Natural killer cell (primary cell): ENCODE measurements at regions not wholly inside any gene's neighbourhood (a gene's known extent, or its start where the extent isn't known, plus 50 kb on each side); places are given as distances from the start of the nearest gene placed in this dataset.
"Not testable (repeated sequence)": the region's sequence is repeated elsewhere in the genome, so short reads cannot be mapped to it uniquely, and the experiment has no call there.

Source experiments
- ATAC-seq, 3 donors: fragments of 150-1000 bp in 2 of 3; fragments of 200-7000 bp in 1 of 3; cut with Tn5 transposase; 1 replicate in 1 of 3; 2 replicates in 2 of 3; pipeline ENCODE4 v1.10.0; 2021; ENCODE audit warnings: mild to moderate bottlenecking in 2 of 3, moderate library complexity in 2 of 3
- DNase-seq, 2 donors: peaks; one replicate each; pipeline versions ENCODE4 v3.0.0 to v3.0.0-alpha.2; 2013 to 2021; ENCODE audit warnings: mixed read lengths in 1 of 2
- H3K27ac ChIP-seq: one replicate; pipeline ENCODE4 v1.5.1; 2013; ENCODE audit warnings: mild to moderate bottlenecking, low read length
- H3K27me3 ChIP-seq: one replicate; pipeline ENCODE4 v1.6.1; 2013; ENCODE audit warnings: low read length; ENCODE audit not compliant: control insufficient read depth, insufficient read depth
- H3K36me3 ChIP-seq: one replicate; pipeline ENCODE4 v1.6.1; 2013; ENCODE audit warnings: low read length; ENCODE audit not compliant: control insufficient read depth, insufficient read depth
- H3K4me1 ChIP-seq: one replicate; pipeline ENCODE4 v1.6.1; 2013; ENCODE audit warnings: low read length; ENCODE audit not compliant: control insufficient read depth, insufficient read depth
- H3K4me3 ChIP-seq: one replicate; pipeline ENCODE4 v1.5.1; 2013; ENCODE audit warnings: low read length
- H3K9me3 ChIP-seq: one replicate; pipeline ENCODE4 v1.6.1; 2013; ENCODE audit warnings: low read length; ENCODE audit not compliant: control insufficient read depth, insufficient read depth
- H3K27ac Mint-ChIP-seq, 2 donors: one replicate each; pipeline ENCODE4 v1.8.0; 2022; ENCODE audit warnings: mild to moderate bottlenecking in 2 of 2, mixed read lengths in 2 of 2, moderate library complexity in 1 of 2
- H3K27me3 Mint-ChIP-seq, 2 donors: one replicate each; pipeline ENCODE4 v1.8.0; 2022; ENCODE audit warnings: low read depth in 2 of 2, mixed read lengths in 2 of 2
- H3K36me3 Mint-ChIP-seq: one replicate; pipeline ENCODE4 v1.8.0; 2022; ENCODE audit warnings: mixed read lengths
- H3K4me1 Mint-ChIP-seq, 2 donors: one replicate each; pipeline ENCODE4 v1.8.0; 2022; ENCODE audit warnings: mixed read lengths in 2 of 2
- H3K4me3 Mint-ChIP-seq: one replicate; pipeline ENCODE4 v1.8.0; 2022; ENCODE audit warnings: mild to moderate bottlenecking, moderate library complexity, mixed read lengths
- H3K9me3 Mint-ChIP-seq, 2 donors: one replicate each; pipeline ENCODE4 v1.8.0; 2022; ENCODE audit warnings: mixed read lengths in 2 of 2
- CTCF ChIP-seq: fragments of 200-600 bp; IDR thresholded peaks from one replicate; pipeline ENCODE4 v1.8.0; 2022; ENCODE audit warnings: antibody characterized with exemption
- WGBS: methylation state at CpG from one replicate; pipeline ENCODE4 v1.1.7; 2013; ENCODE audit warnings: missing lambda C conversion rate; ENCODE audit not compliant: insufficient coverage; 5-methylcytosine and 5-hydroxymethylcytosine counted together
- intact Hi-C: fragments of 100-400 bp; cut with micrococcal nuclease; formaldehyde crosslinking; loops from one replicate; pipeline ENCODE4 v1.14.2; 2022

- no peaks in the 10 kb centered on the region for H3K27me3 Mint-ChIP-seq
- Histone ChIP-seq H3K4me1 (no peaks in the 10 kb centered on the region), H3K27ac (no peak overlapping the region), H3K9me3 (no peaks in the 10 kb centered on the region), H3K27me3 (no peaks in the 10 kb centered on the region), H3K36me3 (no peaks in the 10 kb centered on the region), H3K4me3 (no peak overlapping the region)
- no peaks in the 10 kb centered on the region for H3K36me3 Mint-ChIP-seq
- no peak overlapping the region for H3K4me3 Mint-ChIP-seq
- no peaks in the 10 kb centered on the region for H3K4me1 Mint-ChIP-seq
- DNase-seq (no peak), ATAC-seq (no peak)
- no peaks in the 10 kb centered on the region for H3K9me3 Mint-ChIP-seq
- 69% methylated on average over 3 of the region's 3 CpGs for WGBS
- no peak for TF ChIP-seq CTCF
- intact Hi-C loops: no loop called here
- H3K27ac Mint-ChIP-seq: no peak overlapping the region
Measured at GRCh38 chr6:99145738-99146137, 198.0 kb upstream of the FBXL4 start.

- Mint-ChIP-seq H3K9me3 (no peaks in the 10 kb centered on the region), H3K4me1 (no peaks in the 10 kb centered on the region), H3K27me3 (no peaks in the 10 kb centered on the region), H3K4me3 (no peak overlapping the region), H3K36me3 (no peaks in the 10 kb centered on the region), H3K27ac (no peak overlapping the region)
- Histone ChIP-seq H3K4me1 (no peaks in the 10 kb centered on the region), H3K36me3 (no peaks in the 10 kb centered on the region), H3K9me3 (no peaks in the 10 kb centered on the region), H3K4me3 (no peak overlapping the region), H3K27me3 (no peaks in the 10 kb centered on the region), H3K27ac (no peak overlapping the region)
- no peak for ATAC-seq
- no peak for TF ChIP-seq CTCF
- 90% methylated on average over 5 of the region's 5 CpGs for WGBS
- DNase-seq: no peak
- intact Hi-C loops: no loop called here
Measured at GRCh38 chr6:99143108-99143861, 195.5 kb upstream of the FBXL4 start.

- 94% methylated on average over 21 of the region's 29 CpGs for WGBS
- H3K4me3 Mint-ChIP-seq: not testable (repeated sequence)
Measured at GRCh38 chr6:99141906-99142305, 194.2 kb upstream of the FBXL4 start.

GRCh38 chr6:99138445-99138844 lies 190.7 kb upstream of the FBXL4 start:
- TF ChIP-seq CTCF: no peak
- H3K9me3 ChIP-seq: no peaks in the 10 kb centered on the region
- Mint-ChIP-seq H3K4me3 (no peak overlapping the region), H3K36me3 (no peaks in the 10 kb centered on the region), H3K27ac (no peak overlapping the region), H3K27me3 (peaks cover 0 to 3% of the 10 kb centered on the region in 2 donors), H3K9me3 (no peaks in the 10 kb centered on the region), H3K4me1 (no peaks in the 10 kb centered on the region)
- intact Hi-C loops: no loop called here
- 75% methylated on average over 1 of the region's 1 CpG for WGBS
- DNase-seq: no peak
- no peak overlapping the region for H3K4me3 ChIP-seq
- no peaks in the 10 kb centered on the region for H3K4me1 ChIP-seq
- no peak overlapping the region for H3K27ac ChIP-seq
- H3K36me3 ChIP-seq: no peaks in the 10 kb centered on the region
- no peaks in the 10 kb centered on the region for H3K27me3 ChIP-seq
- no peak for ATAC-seq

More at GRCh38 chr6:99141906-99142305, 194.2 kb upstream of the FBXL4 start:
- H3K27me3 ChIP-seq, intact Hi-C loops, H3K27ac ChIP-seq, H3K4me1 ChIP-seq, H3K36me3 Mint-ChIP-seq, H3K9me3 Mint-ChIP-seq, H3K27me3 Mint-ChIP-seq, H3K27ac Mint-ChIP-seq, ATAC-seq, H3K9me3 ChIP-seq, DNase-seq, H3K4me3 ChIP-seq, H3K4me1 Mint-ChIP-seq, H3K36me3 ChIP-seq: not testable (repeated sequence)
